Neuron (in vitro differentiated cells): ENCODE measurements at regions not wholly inside any gene's neighbourhood (a gene's known extent, or its start where the extent isn't known, plus 50 kb on each side); places are given as distances from the start of the nearest gene placed in this dataset.
A peak's percentile ranks its signal among the peaks of the same experiment; 100 is the strongest.
"Not testable (repeated sequence)": the region's sequence is repeated elsewhere in the genome, so short reads cannot be mapped to it uniquely, and the experiment has no call there.

Source experiments
- H2AFZ ChIP-seq: one replicate; pipeline ENCODE4 v1.6.1; 2013; ENCODE audit warnings: low read depth, mild to moderate bottlenecking, inconsistent platforms, low read length, moderate library complexity
- H3K27me3 ChIP-seq: one replicate; pipeline ENCODE4 v1.6.1; 2013; ENCODE audit warnings: low read length; ENCODE audit not compliant: insufficient read depth
- H3K36me3 ChIP-seq: one replicate; pipeline ENCODE4 v1.6.1; 2013; ENCODE audit warnings: low read length; ENCODE audit not compliant: insufficient read depth
- H3K4me1 ChIP-seq: one replicate; pipeline ENCODE4 v1.6.1; 2013; ENCODE audit warnings: low read length; ENCODE audit not compliant: insufficient read depth
- H3K4me3 ChIP-seq: 2 replicates; pipeline ENCODE4 v1.5.1; 2013; ENCODE audit warnings: mild to moderate bottlenecking, low read length, moderate library complexity
- H3K9me3 ChIP-seq: one replicate; pipeline ENCODE4 v1.6.1; 2013; ENCODE audit warnings: low read length

- no peaks in the 10 kb centered on the region for H3K36me3 ChIP-seq
- no peak overlapping the region for H2AFZ ChIP-seq
- H3K27me3 ChIP-seq: peaks cover 4% of the 10 kb centered on the region
- no peak overlapping the region for H3K4me3 ChIP-seq
- no peaks in the 10 kb centered on the region for H3K9me3 ChIP-seq
- H3K4me1 ChIP-seq: no peaks in the 10 kb centered on the region
These were observed 100.2 kb upstream of the AKAP13 start for GRCh38 chr15:85280203-85280602.

GRCh38 chr15:85281293-85281882 is 99.0 kb upstream of the AKAP13 start:
- Histone ChIP-seq H3K4me1 (no peaks in the 10 kb centered on the region), H2AFZ (no peak overlapping the region), H3K36me3 (no peaks in the 10 kb centered on the region), H3K4me3 (no peak overlapping the region), H3K27me3 (peaks cover 4% of the 10 kb centered on the region), H3K9me3 (no peaks in the 10 kb centered on the region)

- no peaks in the 10 kb centered on the region for H3K9me3 ChIP-seq
- no peaks in the 10 kb centered on the region for H3K4me1 ChIP-seq
- H2AFZ ChIP-seq: no peak overlapping the region
- H3K27me3 ChIP-seq: peaks cover 4% of the 10 kb centered on the region
- no peaks in the 10 kb centered on the region for H3K36me3 ChIP-seq
- no peak overlapping the region for H3K4me3 ChIP-seq
These were observed 97.8 kb upstream of the AKAP13 start for GRCh38 chr15:85282504-85283115.

- H3K27me3 ChIP-seq, H3K4me3 ChIP-seq, H2AFZ ChIP-seq, H3K36me3 ChIP-seq, H3K4me1 ChIP-seq, H3K9me3 ChIP-seq: not testable (repeated sequence)
These were observed 96.6 kb upstream of the AKAP13 start for GRCh38 chr15:85283815-85284214.

GRCh38 chr15:85284497-85284896 is 95.9 kb upstream of the AKAP13 start:
- Histone ChIP-seq H3K4me3 (no peak overlapping the region), H3K36me3 (no peaks in the 10 kb centered on the region), H3K27me3 (peaks cover 5% of the 10 kb centered on the region), H2AFZ (no peak overlapping the region), H3K9me3 (no peaks in the 10 kb centered on the region), H3K4me1 (no peaks in the 10 kb centered on the region)

GRCh38 chr15:85289677-85290365 is 90.6 kb upstream of the AKAP13 start:
- no peak overlapping the region for H3K4me3 ChIP-seq
- no peaks in the 10 kb centered on the region for H3K36me3 ChIP-seq
- H3K9me3 ChIP-seq: peaks cover 2% of the 10 kb centered on the region
- peaks cover 7% of the 10 kb centered on the region for H3K27me3 ChIP-seq
- H3K4me1 ChIP-seq: no peaks in the 10 kb centered on the region
- H2AFZ ChIP-seq: no peak overlapping the region

GRCh38 chr15:85292583-85292982 is 87.8 kb upstream of the AKAP13 start:
- not testable (repeated sequence) for H2AFZ ChIP-seq, H3K4me3 ChIP-seq, H3K27me3 ChIP-seq, H3K36me3 ChIP-seq, H3K9me3 ChIP-seq, H3K4me1 ChIP-seq

- peaks cover 3% of the 10 kb centered on the region for H3K4me1 ChIP-seq
- H2AFZ ChIP-seq: peak overlapping the region; percentile 27
- peak overlapping the region; percentile 33 for H3K4me3 ChIP-seq
- no peaks in the 10 kb centered on the region for H3K36me3 ChIP-seq
- peaks cover under 1% of the 10 kb centered on the region for H3K9me3 ChIP-seq
- no peaks in the 10 kb centered on the region for H3K27me3 ChIP-seq
These were observed 83.6 kb upstream of the AKAP13 start for GRCh38 chr15:85296615-85297402.

- Histone ChIP-seq H3K36me3 (no peaks in the 10 kb centered on the region), H3K27me3 (no peaks in the 10 kb centered on the region), H3K9me3 (no peaks in the 10 kb centered on the region), H3K4me1 (peaks cover 3% of the 10 kb centered on the region), H2AFZ (no peak overlapping the region), H3K4me3 (no peak overlapping the region)
These were observed 82.9 kb upstream of the AKAP13 start for GRCh38 chr15:85297537-85297936.

- Histone ChIP-seq H3K9me3 (no peaks in the 10 kb centered on the region), H3K36me3 (no peaks in the 10 kb centered on the region), H3K4me3 (no peak overlapping the region), H3K4me1 (peaks cover 3% of the 10 kb centered on the region), H2AFZ (no peak overlapping the region), H3K27me3 (no peaks in the 10 kb centered on the region)
These were observed 82.0 kb upstream of the AKAP13 start for GRCh38 chr15:85298366-85298765.

GRCh38 chr15:85298941-85299340 is 81.5 kb upstream of the AKAP13 start:
- no peaks in the 10 kb centered on the region for H3K9me3 ChIP-seq
- no peaks in the 10 kb centered on the region for H3K27me3 ChIP-seq
- H3K4me1 ChIP-seq: peaks cover 3% of the 10 kb centered on the region
- H3K36me3 ChIP-seq: no peaks in the 10 kb centered on the region
- no peak overlapping the region for H3K4me3 ChIP-seq
- no peak overlapping the region for H2AFZ ChIP-seq

- Histone ChIP-seq H3K4me3 (no peak overlapping the region), H3K36me3 (no peaks in the 10 kb centered on the region), H3K27me3 (no peaks in the 10 kb centered on the region), H2AFZ (no peak overlapping the region), H3K4me1 (no peaks in the 10 kb centered on the region), H3K9me3 (no peaks in the 10 kb centered on the region)
These were observed 78.1 kb upstream of the AKAP13 start for GRCh38 chr15:85302271-85302670.

- Histone ChIP-seq H3K27me3 (no peaks in the 10 kb centered on the region), H3K36me3 (no peaks in the 10 kb centered on the region), H3K9me3 (no peaks in the 10 kb centered on the region), H3K4me3 (no peak overlapping the region), H3K4me1 (no peaks in the 10 kb centered on the region), H2AFZ (no peak overlapping the region)
These were observed 75.4 kb upstream of the AKAP13 start for GRCh38 chr15:85305050-85305449.
